Neural cell (in vitro differentiated cells): ENCODE measurements at regions not wholly inside any gene's neighbourhood (a gene's known extent, or its start where the extent isn't known, plus 50 kb on each side); places are given as distances from the start of the nearest gene placed in this dataset.

Experiments
- EP300 ChIP-seq: fragments of 450-650 bp; conservative IDR thresholded peaks from 2 replicates; pipeline ENCODE4 v1.6.1; 2014; ENCODE audit warnings: antibody characterized with exemption, mild to moderate bottlenecking, moderate library complexity; ENCODE audit not compliant: poor library complexity, severe bottlenecking
- EZH2 ChIP-seq: fragments of 200-600, 300-800 bp; shearing (Covaris generic), sonication (generic); IDR thresholded peaks from 2 replicates; pipeline ENCODE4 v1.6.1; 2014; ENCODE audit warnings: antibody characterized with exemption, low read length, borderline replicate concordance, mild to moderate bottlenecking; ENCODE audit not compliant: insufficient read depth, poor library complexity, severe bottlenecking
- POLR2AphosphoS5 ChIP-seq: IDR thresholded peaks from 2 replicates; pipeline ENCODE4 v1.6.1; 2012
- RAD21 ChIP-seq: fragments of 450-650 bp; conservative IDR thresholded peaks from 2 replicates; pipeline ENCODE4 v1.6.1; 2014; ENCODE audit warnings: antibody characterized with exemption, mild to moderate bottlenecking, moderate library complexity
- SMC3 ChIP-seq: fragments of 450-650 bp; conservative IDR thresholded peaks from 2 replicates; pipeline ENCODE4 v1.6.1; 2014; ENCODE audit warnings: antibody characterized with exemption, mild to moderate bottlenecking, moderate library complexity; ENCODE audit not compliant: poor library complexity
- TAF1 ChIP-seq: IDR thresholded peaks from 2 replicates; pipeline ENCODE4 v1.6.1; 2012; ENCODE audit warnings: low read depth
- TF ChIP-seq, protein P1 (sequence below): fragments of 450-650 bp; IDR thresholded peaks from 2 replicates; pipeline ENCODE4 v1.5.1; 2014; ENCODE audit warnings: antibody characterized with exemption, mild to moderate bottlenecking, moderate library complexity; ENCODE audit not compliant: poor library complexity, severe bottlenecking
- TF ChIP-seq, protein P2 (sequence below): IDR thresholded peaks from 2 replicates; pipeline ENCODE4 v1.6.1; 2012; ENCODE audit warnings: borderline replicate concordance

GRCh38 chr22:47231759-47232158 is 469.3 kb downstream of the TBC1D22A start:
- TF ChIP-seq, protein P1, sequence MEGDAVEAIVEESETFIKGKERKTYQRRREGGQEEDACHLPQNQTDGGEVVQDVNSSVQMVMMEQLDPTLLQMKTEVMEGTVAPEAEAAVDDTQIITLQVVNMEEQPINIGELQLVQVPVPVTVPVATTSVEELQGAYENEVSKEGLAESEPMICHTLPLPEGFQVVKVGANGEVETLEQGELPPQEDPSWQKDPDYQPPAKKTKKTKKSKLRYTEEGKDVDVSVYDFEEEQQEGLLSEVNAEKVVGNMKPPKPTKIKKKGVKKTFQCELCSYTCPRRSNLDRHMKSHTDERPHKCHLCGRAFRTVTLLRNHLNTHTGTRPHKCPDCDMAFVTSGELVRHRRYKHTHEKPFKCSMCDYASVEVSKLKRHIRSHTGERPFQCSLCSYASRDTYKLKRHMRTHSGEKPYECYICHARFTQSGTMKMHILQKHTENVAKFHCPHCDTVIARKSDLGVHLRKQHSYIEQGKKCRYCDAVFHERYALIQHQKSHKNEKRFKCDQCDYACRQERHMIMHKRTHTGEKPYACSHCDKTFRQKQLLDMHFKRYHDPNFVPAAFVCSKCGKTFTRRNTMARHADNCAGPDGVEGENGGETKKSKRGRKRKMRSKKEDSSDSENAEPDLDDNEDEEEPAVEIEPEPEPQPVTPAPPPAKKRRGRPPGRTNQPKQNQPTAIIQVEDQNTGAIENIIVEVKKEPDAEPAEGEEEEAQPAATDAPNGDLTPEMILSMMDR = no peak
- TF ChIP-seq POLR2AphosphoS5 = no peak
- TF ChIP-seq RAD21 = no peak
- TF ChIP-seq EZH2 = no peak
- no peak for TF ChIP-seq TAF1
- TF ChIP-seq SMC3 = no peak
- TF ChIP-seq EP300 = no peak
- TF ChIP-seq, protein P2, sequence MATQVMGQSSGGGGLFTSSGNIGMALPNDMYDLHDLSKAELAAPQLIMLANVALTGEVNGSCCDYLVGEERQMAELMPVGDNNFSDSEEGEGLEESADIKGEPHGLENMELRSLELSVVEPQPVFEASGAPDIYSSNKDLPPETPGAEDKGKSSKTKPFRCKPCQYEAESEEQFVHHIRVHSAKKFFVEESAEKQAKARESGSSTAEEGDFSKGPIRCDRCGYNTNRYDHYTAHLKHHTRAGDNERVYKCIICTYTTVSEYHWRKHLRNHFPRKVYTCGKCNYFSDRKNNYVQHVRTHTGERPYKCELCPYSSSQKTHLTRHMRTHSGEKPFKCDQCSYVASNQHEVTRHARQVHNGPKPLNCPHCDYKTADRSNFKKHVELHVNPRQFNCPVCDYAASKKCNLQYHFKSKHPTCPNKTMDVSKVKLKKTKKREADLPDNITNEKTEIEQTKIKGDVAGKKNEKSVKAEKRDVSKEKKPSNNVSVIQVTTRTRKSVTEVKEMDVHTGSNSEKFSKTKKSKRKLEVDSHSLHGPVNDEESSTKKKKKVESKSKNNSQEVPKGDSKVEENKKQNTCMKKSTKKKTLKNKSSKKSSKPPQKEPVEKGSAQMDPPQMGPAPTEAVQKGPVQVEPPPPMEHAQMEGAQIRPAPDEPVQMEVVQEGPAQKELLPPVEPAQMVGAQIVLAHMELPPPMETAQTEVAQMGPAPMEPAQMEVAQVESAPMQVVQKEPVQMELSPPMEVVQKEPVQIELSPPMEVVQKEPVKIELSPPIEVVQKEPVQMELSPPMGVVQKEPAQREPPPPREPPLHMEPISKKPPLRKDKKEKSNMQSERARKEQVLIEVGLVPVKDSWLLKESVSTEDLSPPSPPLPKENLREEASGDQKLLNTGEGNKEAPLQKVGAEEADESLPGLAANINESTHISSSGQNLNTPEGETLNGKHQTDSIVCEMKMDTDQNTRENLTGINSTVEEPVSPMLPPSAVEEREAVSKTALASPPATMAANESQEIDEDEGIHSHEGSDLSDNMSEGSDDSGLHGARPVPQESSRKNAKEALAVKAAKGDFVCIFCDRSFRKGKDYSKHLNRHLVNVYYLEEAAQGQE = no peak
